ENCODE measurements at regions not wholly inside any gene's neighbourhood (a gene's known extent, or its start where the extent isn't known, plus 50 kb on each side); places are given as distances from the start of the nearest gene placed in this dataset.

- no peak for DNase-seq (ENCODE audit: extremely low spot score)
- ChIA-PET CTCF (no interaction called here), POLR2A (no interaction called here)
- no peak for TF ChIP-seq ZNF384 (IDR thresholded peaks at IDR 0.05)
- TF ChIP-seq, protein P1, sequence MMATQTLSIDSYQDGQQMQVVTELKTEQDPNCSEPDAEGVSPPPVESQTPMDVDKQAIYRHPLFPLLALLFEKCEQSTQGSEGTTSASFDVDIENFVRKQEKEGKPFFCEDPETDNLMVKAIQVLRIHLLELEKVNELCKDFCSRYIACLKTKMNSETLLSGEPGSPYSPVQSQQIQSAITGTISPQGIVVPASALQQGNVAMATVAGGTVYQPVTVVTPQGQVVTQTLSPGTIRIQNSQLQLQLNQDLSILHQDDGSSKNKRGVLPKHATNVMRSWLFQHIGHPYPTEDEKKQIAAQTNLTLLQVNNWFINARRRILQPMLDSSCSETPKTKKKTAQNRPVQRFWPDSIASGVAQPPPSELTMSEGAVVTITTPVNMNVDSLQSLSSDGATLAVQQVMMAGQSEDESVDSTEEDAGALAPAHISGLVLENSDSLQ (IDR thresholded peaks at IDR 0.05): no peak
- TF ChIP-seq L3MBTL2 (conservative IDR thresholded peaks at IDR 0.05): no peak
- no peak for TF ChIP-seq TARDBP (IDR thresholded peaks at IDR 0.05)
- TF ChIP-seq FOXM1 (IDR thresholded peaks at IDR 0.05; ENCODE audit: borderline replicate concordance): no peak
- no peak for TF ChIP-seq SP1 (IDR thresholded peaks at IDR 0.05)
Observed at GRCh38 chr1:108075055-108075454, 110.1 kb upstream of the VAV3 start.

- DNase-seq (ENCODE audit: extremely low spot score): no peak
- ChIA-PET POLR2A (no interaction called here), CTCF (no interaction called here)
- TF ChIP-seq TARDBP (IDR thresholded peaks at IDR 0.05) (no peak), FOXK2 (IDR thresholded peaks at IDR 0.05) (no peak)
Observed at GRCh38 chr1:108072776-108073175, 107.8 kb upstream of the VAV3 start.

- POLR2A ChIA-PET: no interaction called here
Observed at GRCh38 chr1:108072212-108072611, 107.2 kb upstream of the VAV3 start.

DNA sequence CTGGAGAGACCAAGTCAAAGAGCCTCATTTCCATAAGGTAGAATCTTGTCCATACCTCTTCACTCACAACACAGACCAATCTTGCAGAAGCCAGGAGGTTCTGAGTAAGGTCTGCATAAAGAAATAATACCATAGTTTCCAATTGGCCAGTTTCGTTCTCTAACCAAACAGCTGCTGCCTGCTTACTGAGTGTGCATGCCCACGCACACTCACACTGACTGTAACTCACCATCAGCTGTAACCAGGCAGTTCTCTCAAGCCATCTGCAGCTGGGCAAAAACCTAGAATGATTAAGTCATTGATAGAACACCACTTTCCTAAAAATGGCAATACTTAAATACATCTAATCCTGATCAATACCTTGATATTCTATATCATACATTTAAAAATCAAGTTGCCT, 106.6 kb upstream of the VAV3 start:
- ChIA-PET CTCF (no interaction called here), POLR2A (no interaction called here)
- DNase-seq (ENCODE audit: extremely low spot score): no peak
- no peak for TF ChIP-seq FOXK2 (IDR thresholded peaks at IDR 0.05)
- TF ChIP-seq CTBP1 (IDR thresholded peaks at IDR 0.05; ENCODE audit: borderline replicate concordance): no peak
- TF ChIP-seq, protein P1 (IDR thresholded peaks at IDR 0.05): no peak
- TF ChIP-seq SP1 (IDR thresholded peaks at IDR 0.05): no peak
- TF ChIP-seq ELF4 (IDR thresholded peaks at IDR 0.05): no peak
- no peak for TF ChIP-seq LEF1 (IDR thresholded peaks at IDR 0.05; ENCODE audit: borderline replicate concordance)
- TF ChIP-seq NFRKB (IDR thresholded peaks at IDR 0.05): no peak
- no peak for TF ChIP-seq FOXA1 (IDR thresholded peaks at IDR 0.05)
- TF ChIP-seq HDGF (IDR thresholded peaks at IDR 0.05; ENCODE audit: borderline replicate concordance): no peak
- no peak for TF ChIP-seq ZNF384 (IDR thresholded peaks at IDR 0.05)
- no peak for TF ChIP-seq L3MBTL2 (conservative IDR thresholded peaks at IDR 0.05)
- no peak for TF ChIP-seq ARNT (IDR thresholded peaks at IDR 0.05)
- no peak for TF ChIP-seq TARDBP (IDR thresholded peaks at IDR 0.05)
- no peak for TF ChIP-seq BHLHE40 (IDR thresholded peaks at IDR 0.05; ENCODE audit: borderline replicate concordance)
- no peak for TF ChIP-seq FOXM1 (IDR thresholded peaks at IDR 0.05; ENCODE audit: borderline replicate concordance)
- TF ChIP-seq SUZ12 (IDR thresholded peaks at IDR 0.05): no peak

More at GRCh38 chr1:108072212-108072611, 107.2 kb upstream of the VAV3 start:
- CTCF ChIA-PET: no interaction called here
- DNase-seq (ENCODE audit: extremely low spot score): no peak
- TF ChIP-seq, protein P1 (IDR thresholded peaks at IDR 0.05): no peak
- no peak for TF ChIP-seq TARDBP (IDR thresholded peaks at IDR 0.05)
- TF ChIP-seq FOXA1 (IDR thresholded peaks at IDR 0.05): no peak
- no peak for TF ChIP-seq NFRKB (IDR thresholded peaks at IDR 0.05)
- TF ChIP-seq HDGF (IDR thresholded peaks at IDR 0.05; ENCODE audit: borderline replicate concordance): no peak
- TF ChIP-seq L3MBTL2 (conservative IDR thresholded peaks at IDR 0.05): no peak
- no peak for TF ChIP-seq ELF4 (IDR thresholded peaks at IDR 0.05)
- no peak for TF ChIP-seq SUZ12 (IDR thresholded peaks at IDR 0.05)
- no peak for TF ChIP-seq BHLHE40 (IDR thresholded peaks at IDR 0.05; ENCODE audit: borderline replicate concordance)
- TF ChIP-seq ZNF384 (IDR thresholded peaks at IDR 0.05): no peak
- TF ChIP-seq ARNT (IDR thresholded peaks at IDR 0.05): no peak
- TF ChIP-seq SP1 (IDR thresholded peaks at IDR 0.05): no peak
- TF ChIP-seq LEF1 (IDR thresholded peaks at IDR 0.05; ENCODE audit: borderline replicate concordance): no peak
- TF ChIP-seq CTBP1 (IDR thresholded peaks at IDR 0.05; ENCODE audit: borderline replicate concordance): no peak
- no peak for TF ChIP-seq FOXK2 (IDR thresholded peaks at IDR 0.05)
- TF ChIP-seq FOXM1 (IDR thresholded peaks at IDR 0.05; ENCODE audit: borderline replicate concordance): no peak

DNA sequence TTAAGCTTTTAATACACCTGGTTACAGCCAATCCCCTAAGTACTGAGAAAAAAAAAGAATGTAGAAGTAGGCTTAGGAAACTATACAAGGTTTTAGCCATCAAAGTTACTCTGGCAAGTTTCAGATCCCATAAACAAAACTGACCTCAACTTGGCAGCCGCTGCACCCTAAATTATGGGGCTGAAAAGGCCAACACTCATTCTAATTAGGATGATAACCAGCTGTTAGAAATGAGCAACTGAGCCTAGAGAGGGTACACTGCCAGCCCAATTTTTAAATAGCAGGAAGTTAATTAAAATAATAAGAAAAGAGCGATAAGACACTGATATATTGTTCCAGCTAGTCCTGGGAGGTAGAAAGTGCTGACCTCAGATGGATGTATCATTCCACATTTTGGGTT, 105.7 kb upstream of the VAV3 start:
- no peak for DNase-seq (ENCODE audit: extremely low spot score)
- no peak for TF ChIP-seq FOXM1 (IDR thresholded peaks at IDR 0.05; ENCODE audit: borderline replicate concordance)
- TF ChIP-seq FOXK2 (IDR thresholded peaks at IDR 0.05): no peak
- TF ChIP-seq BHLHE40 (IDR thresholded peaks at IDR 0.05; ENCODE audit: borderline replicate concordance): no peak
- no peak for TF ChIP-seq ELF4 (IDR thresholded peaks at IDR 0.05)
- TF ChIP-seq L3MBTL2 (conservative IDR thresholded peaks at IDR 0.05): no peak
- no peak for TF ChIP-seq LEF1 (IDR thresholded peaks at IDR 0.05; ENCODE audit: borderline replicate concordance)
- no peak for TF ChIP-seq SUZ12 (IDR thresholded peaks at IDR 0.05)
- TF ChIP-seq ZNF384 (IDR thresholded peaks at IDR 0.05): no peak
- no peak for TF ChIP-seq TARDBP (IDR thresholded peaks at IDR 0.05)
- no peak for TF ChIP-seq ARNT (IDR thresholded peaks at IDR 0.05)
- TF ChIP-seq, protein P1 (IDR thresholded peaks at IDR 0.05): no peak
- TF ChIP-seq NFRKB (IDR thresholded peaks at IDR 0.05): no peak
- TF ChIP-seq SP1 (IDR thresholded peaks at IDR 0.05): no peak
- no peak for TF ChIP-seq FOXA1 (IDR thresholded peaks at IDR 0.05)
- no peak for TF ChIP-seq HDGF (IDR thresholded peaks at IDR 0.05; ENCODE audit: borderline replicate concordance)
- TF ChIP-seq CTBP1 (IDR thresholded peaks at IDR 0.05; ENCODE audit: borderline replicate concordance): no peak
- POLR2A ChIA-PET: interaction anchor here (1.1 kb wide), 1 partner anchor 12 kb away, joined by 4 read pairs; no protein-coding TSS in a partner anchor
- CTCF ChIA-PET: no interaction called here

- no peak for DNase-seq (ENCODE audit: extremely low spot score)
- TF ChIP-seq HDGF (IDR thresholded peaks at IDR 0.05; ENCODE audit: borderline replicate concordance) (no peak), FOXM1 (IDR thresholded peaks at IDR 0.05; ENCODE audit: borderline replicate concordance) (no peak), L3MBTL2 (conservative IDR thresholded peaks at IDR 0.05) (no peak), NFRKB (IDR thresholded peaks at IDR 0.05) (no peak), FOXK2 (IDR thresholded peaks at IDR 0.05) (no peak), CTBP1 (IDR thresholded peaks at IDR 0.05; ENCODE audit: borderline replicate concordance) (no peak), FOXA1 (IDR thresholded peaks at IDR 0.05) (no peak), ARNT (IDR thresholded peaks at IDR 0.05) (no peak), ZNF384 (IDR thresholded peaks at IDR 0.05) (no peak)
- CTCF ChIA-PET: no interaction called here
- POLR2A ChIA-PET: no interaction called here
Observed at GRCh38 chr1:108067884-108068540, 103.0 kb upstream of the VAV3 start.

Measured in HEK293T (cell line).